ENCODE measurements at regions not wholly inside any gene's neighbourhood (a gene's known extent, or its start where the extent isn't known, plus 50 kb on each side); places are given as distances from the start of the nearest gene placed in this dataset.

GRCh38 chr5:17430241-17430640 is 67.8 kb upstream of the TAF11L2 start:
- H2AFZ ChIP-seq (ENCODE audit: low read depth, low read length): no peak overlapping the region
- no peaks in the 10 kb centered on the region for H3K4me1 ChIP-seq (ENCODE audit: insufficient read depth, low read length)
- no peaks in the 10 kb centered on the region for H3K27me3 Mint-ChIP-seq (ENCODE audit: low read depth, unreplicated experiment)
- H3K4me1 Mint-ChIP-seq (ENCODE audit: low read depth, unreplicated experiment): peaks cover 3% of the 10 kb centered on the region
- no peak overlapping the region for H3K27ac Mint-ChIP-seq (ENCODE audit: unreplicated experiment)
- no peak overlapping the region for H3K4me3 Mint-ChIP-seq (ENCODE audit: unreplicated experiment)
- no peak overlapping the region for H3K4me2 ChIP-seq (ENCODE audit: low read length)
- H4K20me1 ChIP-seq (ENCODE audit: insufficient read depth, low read length): no peaks in the 10 kb centered on the region
- no peaks in the 10 kb centered on the region for H3K36me3 Mint-ChIP-seq (ENCODE audit: low read depth, unreplicated experiment)
- H3K4me3 ChIP-seq (ENCODE audit: insufficient read depth, low read depth, low read length): no peak overlapping the region
- FAIRE-seq: no peak
- no peaks in the 10 kb centered on the region for H3K36me3 ChIP-seq (ENCODE audit: insufficient read depth, low read length)
- H3K27me3 ChIP-seq (ENCODE audit: insufficient read depth, low read length): no peaks in the 10 kb centered on the region
- no peaks in the 10 kb centered on the region for H3K9me3 Mint-ChIP-seq (ENCODE audit: unreplicated experiment)
- no peak for DNase-seq (ENCODE audit: low read depth)
- no peaks in the 10 kb centered on the region for H3K9me3 ChIP-seq (ENCODE audit: insufficient read depth, low read depth, low read length)
- no peak overlapping the region for H3K9ac ChIP-seq (ENCODE audit: low read length)
- TF ChIP-seq, protein P1, sequence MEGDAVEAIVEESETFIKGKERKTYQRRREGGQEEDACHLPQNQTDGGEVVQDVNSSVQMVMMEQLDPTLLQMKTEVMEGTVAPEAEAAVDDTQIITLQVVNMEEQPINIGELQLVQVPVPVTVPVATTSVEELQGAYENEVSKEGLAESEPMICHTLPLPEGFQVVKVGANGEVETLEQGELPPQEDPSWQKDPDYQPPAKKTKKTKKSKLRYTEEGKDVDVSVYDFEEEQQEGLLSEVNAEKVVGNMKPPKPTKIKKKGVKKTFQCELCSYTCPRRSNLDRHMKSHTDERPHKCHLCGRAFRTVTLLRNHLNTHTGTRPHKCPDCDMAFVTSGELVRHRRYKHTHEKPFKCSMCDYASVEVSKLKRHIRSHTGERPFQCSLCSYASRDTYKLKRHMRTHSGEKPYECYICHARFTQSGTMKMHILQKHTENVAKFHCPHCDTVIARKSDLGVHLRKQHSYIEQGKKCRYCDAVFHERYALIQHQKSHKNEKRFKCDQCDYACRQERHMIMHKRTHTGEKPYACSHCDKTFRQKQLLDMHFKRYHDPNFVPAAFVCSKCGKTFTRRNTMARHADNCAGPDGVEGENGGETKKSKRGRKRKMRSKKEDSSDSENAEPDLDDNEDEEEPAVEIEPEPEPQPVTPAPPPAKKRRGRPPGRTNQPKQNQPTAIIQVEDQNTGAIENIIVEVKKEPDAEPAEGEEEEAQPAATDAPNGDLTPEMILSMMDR (IDR thresholded peaks at IDR 0.05; ENCODE audit: insufficient read depth, low read depth, low read length): no peak
- no peak for TF ChIP-seq EZH2 (IDR thresholded peaks at IDR 0.05; ENCODE audit: insufficient read depth, low read length)
- H3K27ac ChIP-seq (ENCODE audit: low read depth, low read length): no peak overlapping the region
- H3K79me2 ChIP-seq (ENCODE audit: insufficient read depth, low read length): no peaks in the 10 kb centered on the region

DNA sequence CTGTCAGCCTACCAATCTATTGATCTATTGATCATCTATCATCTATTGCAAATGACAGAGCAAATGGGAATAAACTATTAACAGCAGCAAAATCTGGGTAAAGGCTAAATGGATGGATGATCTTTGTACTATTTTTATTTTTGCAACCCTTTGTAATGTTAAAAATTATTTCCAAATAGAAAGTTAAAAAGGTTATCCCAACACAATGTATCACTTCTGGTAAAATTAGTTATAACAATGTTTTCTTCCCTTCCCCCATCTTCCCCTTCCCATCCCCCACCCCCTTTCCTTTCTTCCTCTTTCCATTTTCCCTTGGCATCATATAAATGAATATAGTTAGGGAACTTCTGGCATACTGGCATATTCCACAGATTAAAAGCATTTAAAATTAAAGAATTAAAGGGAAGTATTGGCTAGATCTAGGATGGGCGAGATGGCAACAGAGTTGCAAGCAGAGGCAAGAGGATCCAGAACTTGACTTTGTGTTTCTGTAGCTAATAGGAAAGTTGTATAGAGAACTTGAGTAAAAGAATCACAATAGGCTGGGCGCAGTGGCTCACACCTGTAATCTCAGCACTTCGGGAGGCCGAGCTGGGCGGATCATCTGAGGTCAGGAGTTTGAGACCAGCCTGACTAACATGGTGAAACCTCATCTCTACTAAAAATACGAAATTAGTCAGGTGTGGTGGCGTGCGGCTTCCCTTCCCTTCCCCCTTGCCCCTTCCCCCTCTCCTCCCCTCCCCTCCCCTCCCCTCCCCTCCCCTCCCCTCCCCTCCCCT is 66.6 kb upstream of the TAF11L2 start:
- DNase-seq (ENCODE audit: low read depth): no peak
- no peaks in the 10 kb centered on the region for H3K9me3 Mint-ChIP-seq (ENCODE audit: unreplicated experiment)
- Histone ChIP-seq H3K27me3 (ENCODE audit: insufficient read depth, low read length) (no peaks in the 10 kb centered on the region), H3K36me3 (ENCODE audit: insufficient read depth, low read length) (no peaks in the 10 kb centered on the region), H2AFZ (ENCODE audit: low read depth, low read length) (no peak overlapping the region), H3K9me3 (ENCODE audit: insufficient read depth, low read depth, low read length) (no peaks in the 10 kb centered on the region), H3K4me1 (ENCODE audit: insufficient read depth, low read length) (no peaks in the 10 kb centered on the region), H3K4me2 (ENCODE audit: low read length) (no peak overlapping the region), H3K79me2 (ENCODE audit: insufficient read depth, low read length) (no peaks in the 10 kb centered on the region), H3K9ac (ENCODE audit: low read length) (no peak overlapping the region), H3K4me3 (ENCODE audit: insufficient read depth, low read depth, low read length) (no peak overlapping the region), H3K27ac (ENCODE audit: low read depth, low read length) (no peak overlapping the region), H4K20me1 (ENCODE audit: insufficient read depth, low read length) (no peaks in the 10 kb centered on the region)
- H3K4me1 Mint-ChIP-seq (ENCODE audit: low read depth, unreplicated experiment): peaks cover 3% of the 10 kb centered on the region
- H3K36me3 Mint-ChIP-seq (ENCODE audit: low read depth, unreplicated experiment): no peaks in the 10 kb centered on the region
- H3K27me3 Mint-ChIP-seq (ENCODE audit: low read depth, unreplicated experiment): peaks cover 4% of the 10 kb centered on the region
- no peak for FAIRE-seq
- no peak overlapping the region for H3K4me3 Mint-ChIP-seq (ENCODE audit: unreplicated experiment)
- TF ChIP-seq, protein P1 (IDR thresholded peaks at IDR 0.05; ENCODE audit: insufficient read depth, low read depth, low read length): no peak
- TF ChIP-seq EZH2 (IDR thresholded peaks at IDR 0.05; ENCODE audit: insufficient read depth, low read length): no peak
- H3K27ac Mint-ChIP-seq (ENCODE audit: unreplicated experiment): no peak overlapping the region

DNA sequence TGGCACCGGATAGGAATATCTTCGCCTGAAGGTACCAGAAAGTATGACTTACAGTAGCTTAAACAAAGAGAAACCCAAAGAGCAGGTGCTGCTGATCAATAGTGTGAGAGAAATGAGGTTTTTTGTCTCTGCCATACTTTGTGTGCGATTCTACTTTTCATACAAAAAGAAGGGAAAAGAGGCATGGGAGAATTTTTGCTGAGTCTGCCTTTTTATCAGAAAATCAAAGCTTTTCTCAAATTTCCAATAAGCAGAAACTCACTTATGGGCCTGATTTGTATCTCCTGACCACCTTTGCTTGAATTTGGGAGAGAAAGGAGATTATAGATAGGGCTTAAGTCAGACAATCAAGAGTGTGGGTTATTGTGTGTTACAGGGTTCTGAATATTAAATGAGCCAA is 65.5 kb upstream of the TAF11L2 start:
- H3K9me3 Mint-ChIP-seq (ENCODE audit: unreplicated experiment): peaks cover 2% of the 10 kb centered on the region

More for the DNA sequence above, 65.5 kb upstream of the TAF11L2 start:
- Histone ChIP-seq H3K27ac (ENCODE audit: low read depth, low read length) (no peak overlapping the region), H3K4me2 (ENCODE audit: low read length) (no peak overlapping the region), H2AFZ (ENCODE audit: low read depth, low read length) (no peak overlapping the region), H4K20me1 (ENCODE audit: insufficient read depth, low read length) (no peaks in the 10 kb centered on the region), H3K79me2 (ENCODE audit: insufficient read depth, low read length) (no peaks in the 10 kb centered on the region), H3K9ac (ENCODE audit: low read length) (no peak overlapping the region), H3K4me3 (ENCODE audit: insufficient read depth, low read depth, low read length) (no peak overlapping the region), H3K4me1 (ENCODE audit: insufficient read depth, low read length) (no peaks in the 10 kb centered on the region), H3K9me3 (ENCODE audit: insufficient read depth, low read depth, low read length) (no peaks in the 10 kb centered on the region), H3K27me3 (ENCODE audit: insufficient read depth, low read length) (no peaks in the 10 kb centered on the region), H3K36me3 (ENCODE audit: insufficient read depth, low read length) (no peaks in the 10 kb centered on the region)
- no peak for DNase-seq (ENCODE audit: low read depth)
- no peak overlapping the region for H3K27ac Mint-ChIP-seq (ENCODE audit: unreplicated experiment)
- no peaks in the 10 kb centered on the region for H3K36me3 Mint-ChIP-seq (ENCODE audit: low read depth, unreplicated experiment)
- peaks cover 3% of the 10 kb centered on the region for H3K4me1 Mint-ChIP-seq (ENCODE audit: low read depth, unreplicated experiment)
- FAIRE-seq: no peak
- TF ChIP-seq, protein P1 (IDR thresholded peaks at IDR 0.05; ENCODE audit: insufficient read depth, low read depth, low read length): no peak
- H3K27me3 Mint-ChIP-seq (ENCODE audit: low read depth, unreplicated experiment): peaks cover 4% of the 10 kb centered on the region
- no peak overlapping the region for H3K4me3 Mint-ChIP-seq (ENCODE audit: unreplicated experiment)

Measured in astrocyte (in vitro differentiated cells and primary cell).